ENCODE measurements at regions not wholly inside any gene's neighbourhood (a gene's known extent, or its start where the extent isn't known, plus 50 kb on each side); places are given as distances from the start of the nearest gene placed in this dataset.

DNA sequence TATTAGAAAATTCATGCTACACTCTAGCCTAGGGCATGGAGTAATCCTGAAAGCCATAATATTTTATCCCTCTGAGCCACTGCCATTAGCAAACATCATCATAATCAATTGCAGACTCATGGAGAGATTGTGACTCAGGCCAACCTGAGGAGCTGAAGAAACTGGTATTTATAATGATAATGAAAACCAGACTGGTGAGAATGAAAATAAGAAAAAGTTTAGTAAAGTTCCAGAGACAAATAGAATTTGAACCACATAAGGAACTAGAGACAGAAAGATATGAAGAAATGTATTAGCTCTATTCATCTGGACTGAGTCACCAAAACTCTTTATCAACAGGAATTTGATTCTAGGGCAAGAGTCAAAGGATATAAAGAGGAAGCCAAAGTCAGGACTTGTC lies 158.7 kb downstream of the DRD1 start:
- DNase-seq (ENCODE audit: low read depth in 3 of 3) = no peak

GRCh38 chr5:175284806-175285205 lies 159.2 kb downstream of the DRD1 start:
- no peak for DNase-seq (ENCODE audit: low read depth in 3 of 3)

DNA sequence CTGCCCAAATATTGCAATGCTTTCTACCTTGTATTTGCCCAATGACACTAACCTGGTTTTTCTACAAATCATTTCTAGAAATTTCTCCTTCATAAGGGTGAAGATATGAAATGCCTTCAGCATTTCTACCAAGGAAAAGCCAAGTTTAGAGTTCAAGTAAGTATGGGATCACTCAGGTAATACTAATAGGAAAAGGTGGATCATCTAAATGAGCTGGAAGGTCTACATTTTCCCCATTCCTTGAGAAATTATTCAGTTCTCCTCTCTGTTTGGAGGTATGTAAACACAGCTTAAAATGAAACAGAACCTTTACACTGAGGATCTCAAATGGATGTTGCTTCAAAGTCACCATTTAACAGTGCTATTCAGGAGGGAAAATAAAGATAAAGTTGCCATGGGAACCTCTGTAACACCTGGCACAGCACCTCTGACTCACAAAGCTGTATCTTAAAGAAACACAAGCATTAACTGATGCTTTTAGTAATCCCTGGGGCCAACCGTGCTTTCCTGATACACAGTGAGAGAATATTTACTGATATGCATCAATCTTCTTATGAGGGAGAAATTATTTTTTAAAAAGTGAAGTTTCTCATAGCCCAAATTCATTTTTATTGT lies 161.3 kb downstream of the DRD1 start:
- DNase-seq (ENCODE audit: low read depth in 3 of 3) = no peak

DNA sequence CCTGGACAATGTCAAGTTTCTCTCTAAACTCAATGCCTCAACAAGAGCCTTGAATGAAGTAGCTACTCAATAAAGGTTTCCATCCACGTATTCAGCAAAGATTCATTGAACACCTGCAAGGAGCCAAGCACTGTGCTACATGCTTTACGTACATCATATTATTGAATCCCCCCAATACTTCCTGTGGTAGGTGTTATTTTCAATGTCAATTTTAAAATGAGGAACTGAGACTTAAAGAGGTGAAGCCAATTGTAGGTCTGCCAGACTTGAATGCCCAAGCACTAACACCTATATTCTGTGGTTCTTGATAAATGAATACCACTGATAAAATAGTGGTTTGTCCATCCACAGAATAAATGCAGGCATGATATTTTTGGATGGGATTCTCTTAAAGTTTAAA lies 162.3 kb downstream of the DRD1 start:
- DNase-seq (ENCODE audit: low read depth in 3 of 3) = no peak

DNA sequence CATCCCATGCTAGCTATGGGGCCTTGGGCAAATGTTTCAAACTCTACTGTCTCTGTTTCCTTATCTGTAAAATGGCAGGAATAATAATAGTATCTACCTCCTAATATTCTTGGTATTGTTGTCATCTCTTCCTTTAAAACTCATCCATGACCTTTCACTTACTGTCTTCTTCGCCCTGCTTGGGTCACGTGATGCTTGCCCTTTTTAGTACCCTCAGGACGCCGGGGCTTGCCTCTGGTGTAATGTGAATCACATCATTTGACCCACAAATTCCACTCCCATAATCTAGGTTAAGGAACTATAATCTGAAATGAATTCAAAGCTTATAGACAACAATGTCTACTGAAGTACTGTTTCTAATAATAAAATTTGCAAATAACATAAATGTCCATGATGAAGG lies 162.7 kb downstream of the DRD1 start:
- DNase-seq (ENCODE audit: low read depth in 3 of 3) = no peak

- DNase-seq (ENCODE audit: low read depth in 3 of 3) = no peak
These were observed 164.5 kb downstream of the DRD1 start for GRCh38 chr5:175279506-175279905.

- no peak for DNase-seq (ENCODE audit: low read depth in 3 of 3)
These were observed 168.2 kb downstream of the DRD1 start for GRCh38 chr5:175275748-175276147.

GRCh38 chr5:175275097-175275496 lies 168.9 kb downstream of the DRD1 start:
- DNase-seq (ENCODE audit: low read depth in 3 of 3) = no peak

DNA sequence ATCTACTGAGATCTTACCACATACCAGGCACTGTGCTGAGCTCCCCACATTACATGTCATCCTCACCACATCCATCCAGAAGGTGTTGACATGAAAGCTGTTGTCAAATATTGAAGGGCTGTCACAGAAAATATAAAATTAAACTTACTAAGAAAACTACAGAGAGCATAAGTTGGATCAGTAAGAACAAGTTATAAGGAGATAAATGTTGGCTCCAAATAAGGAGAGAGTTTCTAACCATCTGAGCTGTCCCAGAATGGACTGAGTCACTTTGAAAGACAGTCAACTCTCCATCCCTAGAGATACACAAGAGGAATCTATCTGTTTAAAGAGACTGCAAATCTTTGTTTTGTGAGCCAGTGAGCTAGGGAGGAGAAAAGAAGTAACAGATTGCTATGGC lies 169.8 kb downstream of the DRD1 start:
- DNase-seq (ENCODE audit: low read depth in 3 of 3) = no peak

DNA sequence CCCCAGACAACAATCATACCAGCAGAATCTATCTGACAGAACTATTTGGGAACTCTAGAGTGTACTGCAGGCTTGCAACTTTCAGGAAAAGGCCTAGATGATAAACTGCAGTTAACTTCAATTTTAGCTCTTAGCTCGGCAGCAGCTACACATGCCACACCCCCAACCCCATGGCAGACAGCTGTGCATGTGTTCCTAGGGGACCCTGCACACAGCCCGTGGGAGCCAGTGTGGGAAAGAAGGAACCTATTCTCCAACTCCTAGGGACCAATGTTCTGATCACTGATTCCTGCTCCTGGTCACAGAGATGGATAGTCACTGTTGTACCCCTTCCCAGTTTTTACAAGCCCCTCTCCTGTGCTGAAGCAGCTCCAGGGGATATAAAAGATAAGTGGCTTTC lies 179.6 kb downstream of the DRD1 start:
- no peak for DNase-seq (ENCODE audit: low read depth in 3 of 3)

GRCh38 chr5:175263776-175264175 lies 180.2 kb downstream of the DRD1 start:
- no peak for DNase-seq (ENCODE audit: low read depth in 3 of 3)

- DNase-seq (ENCODE audit: low read depth in 3 of 3) = no peak
These were observed 182.5 kb downstream of the DRD1 start for GRCh38 chr5:175261526-175261925.

DNA sequence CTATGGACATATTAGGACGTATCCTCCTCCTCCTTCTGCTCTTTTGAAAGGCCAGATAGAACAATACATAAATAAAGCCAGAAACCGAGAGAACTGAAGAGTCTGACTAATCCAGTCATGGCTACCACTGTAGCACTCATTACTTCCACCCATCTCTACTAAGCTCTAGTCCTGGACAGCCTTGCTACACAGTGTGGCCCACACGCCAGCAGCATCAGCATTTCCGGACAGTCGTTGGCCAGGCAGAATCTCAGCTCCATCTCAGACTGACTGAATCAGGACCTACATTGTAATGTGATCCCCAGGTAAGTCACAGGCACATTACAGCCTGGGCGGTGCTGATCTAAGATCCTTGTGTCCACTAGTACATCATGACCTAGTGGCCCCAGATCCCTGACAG lies 182.9 kb downstream of the DRD1 start:
- no peak for DNase-seq (ENCODE audit: low read depth in 3 of 3)

GRCh38 chr5:175257847-175258194 lies 186.2 kb downstream of the DRD1 start:
- DNase-seq (ENCODE audit: low read depth in 3 of 3) = no peak

- no peak for DNase-seq (ENCODE audit: low read depth in 3 of 3)
These were observed 186.7 kb downstream of the DRD1 start for GRCh38 chr5:175257128-175257846.

GRCh38 chr5:175254155-175254554 lies 189.8 kb downstream of the DRD1 start:
- no peak for DNase-seq (ENCODE audit: low read depth in 3 of 3)

DNA sequence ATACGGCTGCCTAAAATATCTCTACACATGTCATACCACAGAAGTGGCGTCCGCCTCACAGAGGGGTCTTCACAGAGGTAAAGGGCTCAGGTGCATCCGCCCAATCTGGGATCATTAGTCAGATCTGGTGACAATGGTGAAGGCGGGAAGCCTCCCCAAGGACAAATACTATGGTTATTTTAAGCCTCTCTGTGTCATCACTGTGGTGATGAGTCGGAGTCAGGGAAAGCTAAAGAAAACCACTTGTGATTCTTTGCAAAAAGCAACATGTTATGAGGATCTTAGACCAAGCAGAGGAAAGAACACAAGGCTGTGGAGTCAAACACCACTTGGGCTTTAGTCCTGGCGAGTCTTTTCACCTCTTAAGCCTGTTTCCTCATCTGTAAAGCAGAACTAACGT lies 190.4 kb downstream of the DRD1 start:
- DNase-seq (ENCODE audit: low read depth in 3 of 3) = no peak

- no peak for DNase-seq (ENCODE audit: low read depth in 3 of 3)
These were observed 191.7 kb downstream of the DRD1 start for GRCh38 chr5:175252234-175252805.

DNA sequence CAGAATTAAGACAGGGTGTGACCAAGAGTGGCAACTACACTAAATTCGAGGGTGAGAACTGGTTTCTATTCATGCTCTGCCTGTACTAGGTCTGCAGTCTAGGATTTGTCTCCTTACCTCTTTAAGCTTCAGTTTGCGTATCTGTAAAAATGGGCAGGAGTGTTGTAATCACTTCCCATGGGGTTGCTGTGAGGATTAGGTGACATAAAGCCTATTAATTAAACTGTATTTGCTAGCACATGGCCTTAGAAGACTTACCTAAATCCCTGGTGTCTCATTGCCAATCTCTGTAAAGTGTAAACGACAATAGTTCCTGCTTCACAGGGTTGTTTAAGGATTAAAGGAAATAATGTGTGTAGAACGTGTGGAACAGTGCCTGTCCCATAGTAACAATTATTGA lies 193.6 kb downstream of the DRD1 start:
- DNase-seq (ENCODE audit: low read depth in 3 of 3) = no peak

GRCh38 chr5:175248416-175248905 lies 195.5 kb downstream of the DRD1 start:
- no peak for DNase-seq (ENCODE audit: low read depth in 3 of 3)

- DNase-seq (ENCODE audit: low read depth in 3 of 3) = no peak
These were observed 197.0 kb downstream of the DRD1 start for GRCh38 chr5:175246889-175247520.

- peak; percentile 2 to 32 (median 7) for DNase-seq (ENCODE audit: low read depth in 3 of 3)
These were observed 197.6 kb downstream of the DRD1 start for GRCh38 chr5:175246242-175246888.
